BE2C (cell line): ENCODE measurements at regions not wholly inside any gene's neighbourhood (a gene's known extent, or its start where the extent isn't known, plus 50 kb on each side); places are given as distances from the start of the nearest gene placed in this dataset.

Experiments
- DNase-seq: peaks from one replicate; pipeline ENCODE4 v3.0.0-alpha.2; 2020
- H3K27me3 ChIP-seq: fragments of 250-450 bp; sonication (Bioruptor Pico); 2 replicates; pipeline ENCODE4 v1.5.1; 2020; ENCODE audit warnings: mild to moderate bottlenecking
- H3K36me3 ChIP-seq: fragments of 250-450 bp; sonication (Bioruptor Pico); 2 replicates; pipeline ENCODE4 v1.5.1; 2020; ENCODE audit warnings: mild to moderate bottlenecking
- H3K4me1 ChIP-seq: fragments of 250-450 bp; sonication (Bioruptor Pico); 2 replicates; pipeline ENCODE4 v1.5.1; 2020
- H3K4me3 ChIP-seq: 2 replicates; pipeline ENCODE4 v1.5.1; 2011; ENCODE audit warnings: low read depth, low read length
- H3K9me3 ChIP-seq: fragments of 250-450 bp; sonication (Bioruptor Pico); 2 replicates; pipeline ENCODE4 v1.5.1; 2020
- CTCF ChIP-seq: IDR thresholded peaks from 2 replicates; pipeline ENCODE4 v1.5.1; 2012; ENCODE audit warnings: mild to moderate bottlenecking, low read depth, low read length

GRCh38 chr13:33640832-33641231, 177.1 kb upstream of the RFC3 start:
- Histone ChIP-seq H3K4me3 (no peak overlapping the region), H3K27me3 (no peaks in the 10 kb centered on the region), H3K4me1 (no peaks in the 10 kb centered on the region), H3K9me3 (no peaks in the 10 kb centered on the region), H3K36me3 (no peaks in the 10 kb centered on the region)
- DNase-seq, result no peak
- TF ChIP-seq CTCF, result no peak

- Histone ChIP-seq H3K4me1 (no peaks in the 10 kb centered on the region), H3K36me3 (no peaks in the 10 kb centered on the region), H3K4me3 (no peak overlapping the region), H3K27me3 (no peaks in the 10 kb centered on the region), H3K9me3 (no peaks in the 10 kb centered on the region)
- TF ChIP-seq CTCF, result no peak
- DNase-seq, result no peak
Measured at GRCh38 chr13:33642374-33643065, 175.4 kb upstream of the RFC3 start.

GRCh38 chr13:33644581-33645543, 173.1 kb upstream of the RFC3 start:
- no peaks in the 10 kb centered on the region for H3K36me3 ChIP-seq
- DNase-seq, result no peak
- no peak for TF ChIP-seq CTCF
- H3K9me3 ChIP-seq, result no peaks in the 10 kb centered on the region
- H3K27me3 ChIP-seq, result no peaks in the 10 kb centered on the region
- no peaks in the 10 kb centered on the region for H3K4me1 ChIP-seq
- H3K4me3 ChIP-seq, result no peak overlapping the region

GRCh38 chr13:33645591-33646554, 172.1 kb upstream of the RFC3 start:
- no peaks in the 10 kb centered on the region for H3K4me1 ChIP-seq
- no peak for DNase-seq

More at GRCh38 chr13:33645591-33646554, 172.1 kb upstream of the RFC3 start:
- H3K9me3 ChIP-seq, result no peaks in the 10 kb centered on the region
- no peaks in the 10 kb centered on the region for H3K36me3 ChIP-seq
- H3K27me3 ChIP-seq, result no peaks in the 10 kb centered on the region
- H3K4me3 ChIP-seq, result no peak overlapping the region
- TF ChIP-seq CTCF, result no peak
